ENCODE measurements at regions not wholly inside any gene's neighbourhood (a gene's known extent, or its start where the extent isn't known, plus 50 kb on each side); places are given as distances from the start of the nearest gene placed in this dataset.

- intact Hi-C loops (cut with DNase I, micrococcal nuclease): no loop called here
- CTCF ChIA-PET: no interaction called here
- H3K36me3 Mint-ChIP-seq (ENCODE audit: low read depth): no peaks in the 10 kb centered on the region
- ATAC-seq (no peak), DNase-seq (no peak)
- peaks cover 3% of the 10 kb centered on the region for H3K27me3 Mint-ChIP-seq
- H3K4me3 Mint-ChIP-seq: no peak overlapping the region
- H3K4me1 Mint-ChIP-seq: no peaks in the 10 kb centered on the region
- H3K27ac Mint-ChIP-seq: no peak overlapping the region
- no peaks in the 10 kb centered on the region for H3K9me3 Mint-ChIP-seq (ENCODE audit: low read depth)
- POLR2A ChIA-PET: interaction anchor here (0.7 kb wide), 1 partner anchor 507 kb away, joined by 4 read pairs; no protein-coding TSS in a partner anchor
These were observed 174.5 kb downstream of the SS18 start for GRCh38 chr18:25915907-25916306.

DNA sequence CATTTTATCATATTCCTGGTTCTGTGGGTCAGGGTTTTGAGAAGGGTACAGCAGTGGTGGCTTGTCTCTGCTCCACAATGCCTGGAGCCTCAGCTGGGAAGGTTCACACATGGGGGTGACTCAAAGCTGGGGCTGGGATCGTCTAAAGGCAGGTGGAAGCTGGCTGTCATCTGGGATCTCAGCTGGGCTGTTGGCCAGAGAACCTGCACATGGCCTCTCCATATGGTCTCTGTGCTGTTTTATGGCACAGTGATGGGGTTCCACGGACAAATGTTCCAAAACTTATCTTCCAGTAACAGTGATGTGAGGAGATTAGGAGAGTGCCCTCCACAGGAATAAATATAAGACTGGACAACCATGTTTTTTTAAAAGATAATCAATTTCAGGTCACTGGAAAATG, 191.4 kb downstream of the SS18 start:
- CTCF ChIA-PET: no interaction called here

GRCh38 chr18:25896956-25897355, 193.5 kb downstream of the SS18 start:
- H3K27me3 Mint-ChIP-seq: peaks cover 14% of the 10 kb centered on the region
- no peaks in the 10 kb centered on the region for H3K36me3 Mint-ChIP-seq (ENCODE audit: low read depth)
- ATAC-seq (no peak), DNase-seq (no peak)
- H3K9me3 Mint-ChIP-seq (ENCODE audit: low read depth): peaks cover 5% of the 10 kb centered on the region
- intact Hi-C loops (cut with DNase I, micrococcal nuclease): loop anchor here in 1 of 2 experiments (10.0 kb wide), 2 partner anchors 332 to 1292 kb away; no protein-coding TSS in a partner anchor
- no peak overlapping the region for H3K4me3 Mint-ChIP-seq
- POLR2A ChIA-PET: no interaction called here
- H3K4me1 Mint-ChIP-seq: no peaks in the 10 kb centered on the region
- no peak overlapping the region for H3K27ac Mint-ChIP-seq
- CTCF ChIA-PET: interaction anchor here (0.6 to 1.2 kb wide), 9 partner anchors 9 to 946 kb away, joined by 3 to 4 read pairs (median 3); no protein-coding TSS in a partner anchor

More for the DNA sequence above, 191.4 kb downstream of the SS18 start:
- Mint-ChIP-seq H3K4me1 (no peaks in the 10 kb centered on the region), H3K4me3 (no peak overlapping the region), H3K36me3 (ENCODE audit: low read depth) (no peaks in the 10 kb centered on the region), H3K9me3 (ENCODE audit: low read depth) (peaks cover 5% of the 10 kb centered on the region), H3K27ac (no peak overlapping the region), H3K27me3 (peaks cover 16% of the 10 kb centered on the region)
- ATAC-seq: no peak
- POLR2A ChIA-PET: no interaction called here
- DNase-seq: no peak
- intact Hi-C loops (cut with DNase I, micrococcal nuclease): loop anchor here in 1 of 2 experiments (10.0 kb wide), 2 partner anchors 334 to 1294 kb away; no protein-coding TSS in a partner anchor

- no peak overlapping the region for H3K4me3 Mint-ChIP-seq
- peak; percentile 48 for DNase-seq
- POLR2A ChIA-PET: no interaction called here
- no peaks in the 10 kb centered on the region for H3K36me3 Mint-ChIP-seq (ENCODE audit: low read depth)
- peaks cover 5% of the 10 kb centered on the region for H3K9me3 Mint-ChIP-seq (ENCODE audit: low read depth)
- peaks cover 14% of the 10 kb centered on the region for H3K27me3 Mint-ChIP-seq
- intact Hi-C loops (cut with DNase I, micrococcal nuclease): loop anchor here in 1 of 2 experiments (10.0 kb wide), 2 partner anchors 331 to 1291 kb away; no protein-coding TSS in a partner anchor
- no peak overlapping the region for H3K27ac Mint-ChIP-seq
- CTCF ChIA-PET: interaction anchor here (0.6 to 1.2 kb wide), 12 partner anchors 8 to 400 kb away, joined by 3 to 5 read pairs (median 3); no protein-coding TSS in a partner anchor
- H3K4me1 Mint-ChIP-seq: no peaks in the 10 kb centered on the region
- peak; percentile 42 for ATAC-seq
These were observed 194.1 kb downstream of the SS18 start for GRCh38 chr18:25896178-25896780.

GRCh38 chr18:25895518-25895917, 194.9 kb downstream of the SS18 start:
- peaks cover 10% of the 10 kb centered on the region for H3K27me3 Mint-ChIP-seq
- H3K9me3 Mint-ChIP-seq (ENCODE audit: low read depth): peaks cover under 1% of the 10 kb centered on the region
- CTCF ChIA-PET: interaction anchor here (0.7 to 1.2 kb wide), 4 partner anchors 9 to 389 kb away, joined by 3 to 5 read pairs (median 3); no protein-coding TSS in a partner anchor
- no peaks in the 10 kb centered on the region for H3K36me3 Mint-ChIP-seq (ENCODE audit: low read depth)
- H3K4me3 Mint-ChIP-seq: no peak overlapping the region
- no peak for ATAC-seq
- POLR2A ChIA-PET: no interaction called here
- no peaks in the 10 kb centered on the region for H3K4me1 Mint-ChIP-seq
- no peak for DNase-seq
- H3K27ac Mint-ChIP-seq: no peak overlapping the region
- intact Hi-C loops (cut with DNase I, micrococcal nuclease): loop anchor here in 1 of 2 experiments (10.0 kb wide), 2 partner anchors 331 to 1291 kb away; no protein-coding TSS in a partner anchor

DNA sequence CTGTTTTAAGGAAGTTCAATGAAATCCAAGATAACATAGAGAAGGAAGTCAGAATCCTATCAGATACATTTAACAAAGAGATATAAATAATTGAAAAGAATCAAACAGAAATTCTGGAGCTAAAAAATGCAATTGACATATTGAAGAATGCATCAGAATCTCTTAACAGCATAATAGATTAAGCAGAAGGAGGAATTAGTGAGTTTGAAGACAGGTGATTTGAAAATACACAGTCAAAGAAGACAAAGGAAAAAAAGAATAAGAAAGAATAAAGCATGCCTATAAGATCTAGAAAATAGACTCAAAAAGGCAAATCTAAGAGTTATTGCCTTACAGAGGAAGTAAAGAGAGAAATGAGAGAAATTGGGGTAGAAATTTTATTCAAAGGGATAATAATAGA, 204.1 kb downstream of the SS18 start:
- no peaks in the 10 kb centered on the region for H3K4me1 Mint-ChIP-seq
- H3K9me3 Mint-ChIP-seq (ENCODE audit: low read depth): peaks cover 13% of the 10 kb centered on the region
- CTCF ChIA-PET: interaction anchor here (1.1 to 1.3 kb wide), 2 partner anchors 9 to 10 kb away, joined by 3 read pairs; no protein-coding TSS in a partner anchor
- intact Hi-C loops (cut with DNase I, micrococcal nuclease): no loop called here
- no peak overlapping the region for H3K4me3 Mint-ChIP-seq
- H3K36me3 Mint-ChIP-seq (ENCODE audit: low read depth): no peaks in the 10 kb centered on the region
- peaks cover 3% of the 10 kb centered on the region for H3K27me3 Mint-ChIP-seq
- ATAC-seq (no peak), DNase-seq (no peak)
- POLR2A ChIA-PET: no interaction called here
- H3K27ac Mint-ChIP-seq: no peak overlapping the region

DNA sequence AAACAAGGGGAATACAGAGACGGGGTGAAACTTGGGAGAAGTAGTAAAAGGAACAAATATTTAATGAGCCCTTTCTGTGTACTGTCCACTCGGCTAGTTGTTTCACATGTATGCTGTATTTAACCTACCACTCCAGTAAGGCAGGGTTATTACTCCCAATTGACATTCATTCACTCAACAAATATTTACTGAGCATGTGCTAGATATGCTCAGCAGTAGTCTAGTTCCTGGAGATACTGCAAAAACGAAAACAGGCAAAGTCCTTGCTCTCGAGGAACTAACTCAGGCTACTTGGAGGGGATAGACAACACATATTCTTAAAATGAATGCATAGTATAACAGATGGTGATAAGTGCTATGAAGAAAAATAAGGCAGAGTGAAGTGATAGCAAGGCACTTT, 207.3 kb downstream of the SS18 start:
- POLR2A ChIA-PET: no interaction called here

DNA sequence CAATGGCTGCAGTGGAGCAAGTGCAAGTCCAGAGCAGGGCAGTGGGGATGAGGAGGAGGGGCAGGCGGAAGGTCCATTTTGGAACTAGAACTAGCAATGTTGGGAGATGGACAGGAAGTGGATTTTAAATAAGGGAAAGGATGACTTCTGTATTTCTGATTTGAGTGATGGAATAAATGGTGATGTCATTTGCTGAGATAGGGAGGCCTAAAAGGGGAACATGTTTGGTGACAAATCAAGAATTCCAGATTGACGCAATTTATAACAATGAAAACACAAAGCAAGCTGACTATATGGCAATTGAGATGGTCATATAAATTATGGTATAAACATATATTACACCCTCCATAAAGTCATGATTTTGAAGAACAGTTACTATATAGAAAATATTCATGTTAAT, 209.3 kb downstream of the SS18 start:
- ChIA-PET POLR2A (no interaction called here), CTCF (no interaction called here)
- intact Hi-C loops (cut with DNase I, micrococcal nuclease): no loop called here
- H3K36me3 Mint-ChIP-seq (ENCODE audit: low read depth): no peaks in the 10 kb centered on the region
- no peak for DNase-seq
- H3K27ac Mint-ChIP-seq: no peak overlapping the region
- H3K4me3 Mint-ChIP-seq: no peak overlapping the region
- no peak for ATAC-seq
- peaks cover 3% of the 10 kb centered on the region for H3K9me3 Mint-ChIP-seq (ENCODE audit: low read depth)
- H3K4me1 Mint-ChIP-seq: no peaks in the 10 kb centered on the region
- H3K27me3 Mint-ChIP-seq: peaks cover 10% of the 10 kb centered on the region

More for the DNA sequence above, 207.3 kb downstream of the SS18 start:
- no peak overlapping the region for H3K4me3 Mint-ChIP-seq
- no peak for DNase-seq
- no peak for ATAC-seq
- peaks cover 4% of the 10 kb centered on the region for H3K27me3 Mint-ChIP-seq
- peaks cover 13% of the 10 kb centered on the region for H3K9me3 Mint-ChIP-seq (ENCODE audit: low read depth)
- H3K27ac Mint-ChIP-seq: no peak overlapping the region
- intact Hi-C loops (cut with DNase I, micrococcal nuclease): no loop called here
- CTCF ChIA-PET: no interaction called here
- H3K4me1 Mint-ChIP-seq: no peaks in the 10 kb centered on the region
- H3K36me3 Mint-ChIP-seq (ENCODE audit: low read depth): no peaks in the 10 kb centered on the region

- ATAC-seq (no peak), DNase-seq (no peak)
- Mint-ChIP-seq H3K4me3 (no peak overlapping the region), H3K27ac (no peak overlapping the region), H3K4me1 (no peaks in the 10 kb centered on the region), H3K36me3 (ENCODE audit: low read depth) (no peaks in the 10 kb centered on the region), H3K9me3 (ENCODE audit: low read depth) (no peaks in the 10 kb centered on the region), H3K27me3 (peaks cover 10% of the 10 kb centered on the region)
- intact Hi-C loops (cut with DNase I, micrococcal nuclease): no loop called here
- POLR2A ChIA-PET: no interaction called here
- CTCF ChIA-PET: interaction anchor here (0.6 kb wide), 1 partner anchor 117 kb away, joined by 3 read pairs; no protein-coding TSS in a partner anchor
These were observed 210.0 kb downstream of the SS18 start for GRCh38 chr18:25880441-25880840.

DNA sequence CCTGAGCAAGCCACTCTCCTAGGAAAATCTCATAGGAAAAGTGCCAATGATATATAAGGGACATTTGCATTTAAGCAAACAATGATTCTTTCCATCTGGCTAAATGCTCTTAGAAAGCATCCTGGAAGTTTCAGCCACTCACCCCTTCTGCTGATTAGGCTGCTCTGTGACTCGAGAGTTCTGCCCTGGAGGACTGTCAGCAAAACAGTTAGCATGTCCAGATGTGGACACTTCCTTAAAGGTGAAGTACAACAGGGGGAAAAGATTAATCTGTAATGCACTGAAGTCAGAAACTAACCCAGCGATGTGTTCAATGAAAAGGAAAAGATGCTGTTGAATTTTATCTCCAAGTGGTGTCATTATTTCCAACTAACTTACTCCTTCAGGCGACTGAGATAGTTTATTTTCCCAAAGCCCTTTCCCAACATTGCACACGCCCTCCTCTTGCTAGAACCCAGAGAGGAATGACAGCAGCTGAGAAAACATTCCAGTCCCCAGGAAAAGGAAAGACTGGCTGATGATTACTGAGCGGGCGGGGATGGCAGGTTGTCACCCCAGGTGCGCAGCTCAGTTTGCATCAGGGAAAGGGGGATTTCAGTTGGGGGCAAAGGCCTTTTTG, 214.0 kb downstream of the SS18 start:
- Mint-ChIP-seq H3K4me1 (no peaks in the 10 kb centered on the region), H3K27me3 (peaks cover 14% of the 10 kb centered on the region), H3K4me3 (no peak overlapping the region), H3K9me3 (ENCODE audit: low read depth) (no peaks in the 10 kb centered on the region), H3K27ac (no peak overlapping the region), H3K36me3 (ENCODE audit: low read depth) (no peaks in the 10 kb centered on the region)
- ATAC-seq (no peak), DNase-seq (no peak)
- intact Hi-C loops (cut with DNase I, micrococcal nuclease): no loop called here
- POLR2A ChIA-PET: no interaction called here
- CTCF ChIA-PET: interaction anchor here (0.8 kb wide), 1 partner anchor 17 kb away, joined by 3 read pairs; no protein-coding TSS in a partner anchor

GRCh38 chr18:25875551-25876240, 214.7 kb downstream of the SS18 start:
- H3K27me3 Mint-ChIP-seq: peaks cover 14% of the 10 kb centered on the region
- H3K36me3 Mint-ChIP-seq (ENCODE audit: low read depth): no peaks in the 10 kb centered on the region
- no peaks in the 10 kb centered on the region for H3K9me3 Mint-ChIP-seq (ENCODE audit: low read depth)
- no peak overlapping the region for H3K27ac Mint-ChIP-seq
- CTCF ChIA-PET: interaction anchor here (0.7 kb wide), 1 partner anchor 466 kb away, joined by 3 read pairs; no protein-coding TSS in a partner anchor
- ATAC-seq: no peak
- DNase-seq: no peak
- no peak overlapping the region for H3K4me3 Mint-ChIP-seq
- POLR2A ChIA-PET: no interaction called here
- intact Hi-C loops (cut with DNase I, micrococcal nuclease): no loop called here
- no peaks in the 10 kb centered on the region for H3K4me1 Mint-ChIP-seq

Measured in activated CD4-positive, alpha-beta T cell treated with anti-CD3 and anti-CD28 coated beads for 36 hours (primary cell).